ENCODE measurements at regions not wholly inside any gene's neighbourhood (a gene's known extent, or its start where the extent isn't known, plus 50 kb on each side); places are given as distances from the start of the nearest gene placed in this dataset.

DNA sequence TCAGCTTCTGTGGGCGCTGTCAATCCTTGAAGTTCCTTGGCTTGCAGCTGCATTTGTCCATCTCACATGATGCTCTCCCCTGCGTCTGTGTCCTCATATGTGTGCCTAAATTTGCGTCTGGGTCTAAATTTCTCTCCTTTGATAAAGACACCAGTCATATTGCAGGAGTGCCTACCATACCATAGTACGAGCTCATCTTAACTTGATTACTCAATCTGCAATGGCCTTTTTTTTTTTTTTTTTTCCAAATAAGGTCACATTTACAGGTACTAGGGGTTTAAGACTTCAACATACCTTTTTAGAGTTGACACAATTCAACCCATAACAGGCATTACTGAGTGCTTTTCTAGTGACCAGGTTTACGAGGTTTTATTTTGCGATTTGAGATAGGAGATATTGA lies 233.3 kb upstream of the TBX3 start:
- TF ChIP-seq, protein P1, sequence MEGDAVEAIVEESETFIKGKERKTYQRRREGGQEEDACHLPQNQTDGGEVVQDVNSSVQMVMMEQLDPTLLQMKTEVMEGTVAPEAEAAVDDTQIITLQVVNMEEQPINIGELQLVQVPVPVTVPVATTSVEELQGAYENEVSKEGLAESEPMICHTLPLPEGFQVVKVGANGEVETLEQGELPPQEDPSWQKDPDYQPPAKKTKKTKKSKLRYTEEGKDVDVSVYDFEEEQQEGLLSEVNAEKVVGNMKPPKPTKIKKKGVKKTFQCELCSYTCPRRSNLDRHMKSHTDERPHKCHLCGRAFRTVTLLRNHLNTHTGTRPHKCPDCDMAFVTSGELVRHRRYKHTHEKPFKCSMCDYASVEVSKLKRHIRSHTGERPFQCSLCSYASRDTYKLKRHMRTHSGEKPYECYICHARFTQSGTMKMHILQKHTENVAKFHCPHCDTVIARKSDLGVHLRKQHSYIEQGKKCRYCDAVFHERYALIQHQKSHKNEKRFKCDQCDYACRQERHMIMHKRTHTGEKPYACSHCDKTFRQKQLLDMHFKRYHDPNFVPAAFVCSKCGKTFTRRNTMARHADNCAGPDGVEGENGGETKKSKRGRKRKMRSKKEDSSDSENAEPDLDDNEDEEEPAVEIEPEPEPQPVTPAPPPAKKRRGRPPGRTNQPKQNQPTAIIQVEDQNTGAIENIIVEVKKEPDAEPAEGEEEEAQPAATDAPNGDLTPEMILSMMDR (IDR thresholded peaks at IDR 0.05) = no peak
- Histone ChIP-seq H3K27me3 (ENCODE audit: insufficient read depth in 3 of 3, low read length in 2 of 3) (peaks cover 0 to 2% (median 0%) of the 10 kb centered on the region in 3 donors), H3K27ac (no peak overlapping the region), H3K4me1 (no peaks in the 10 kb centered on the region), H3K9me3 (no peaks in the 10 kb centered on the region), H3K36me3 (ENCODE audit: insufficient read depth in 1 of 2, low read depth in 1 of 2) (no peaks in the 10 kb centered on the region), H3K4me3 (no peak overlapping the region)
- intact Hi-C loops (cut with DNase I) = no loop called here
- DNase-seq = no peak
- WGBS, 3 donors = 85 to 94% (median 87%) methylated on average over 6 of the region's 6 CpGs
- no peak for ATAC-seq

DNA sequence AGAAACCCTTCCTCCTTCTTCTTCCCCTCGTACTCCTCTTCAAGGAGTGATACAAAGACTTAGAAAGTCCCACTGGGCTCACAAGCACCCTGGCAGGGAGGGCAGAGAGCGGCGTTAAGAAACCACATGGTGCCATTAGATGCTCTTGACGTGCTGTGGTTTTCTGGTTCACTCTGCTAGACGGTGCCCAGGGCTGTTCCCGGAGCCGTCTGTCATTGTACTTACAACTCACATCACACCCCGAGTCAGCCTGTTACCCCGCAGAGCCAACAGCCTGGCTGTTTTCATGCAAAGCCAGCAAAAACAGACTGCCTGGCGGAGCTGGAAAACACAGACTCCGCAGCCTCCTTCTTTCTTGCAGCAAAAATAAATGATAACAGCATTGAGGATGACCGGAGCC lies 232.6 kb upstream of the TBX3 start:
- H3K4me1 ChIP-seq = no peaks in the 10 kb centered on the region
- H3K36me3 ChIP-seq (ENCODE audit: insufficient read depth in 1 of 2, low read depth in 1 of 2) = no peaks in the 10 kb centered on the region
- H3K27ac ChIP-seq = no peak overlapping the region
- TF ChIP-seq, protein P1 (IDR thresholded peaks at IDR 0.05) = no peak
- H3K4me3 ChIP-seq = no peak overlapping the region
- ATAC-seq = no peak
- intact Hi-C loops (cut with DNase I) = no loop called here
- peaks cover 0 to 2% (median 0%) of the 10 kb centered on the region in 3 donors for H3K27me3 ChIP-seq (ENCODE audit: insufficient read depth in 3 of 3, low read length in 2 of 3)
- WGBS, 3 donors = 72 to 82% (median 81%) methylated on average over 12 of the region's 12 CpGs
- H3K9me3 ChIP-seq = no peaks in the 10 kb centered on the region
- DNase-seq = no peak

DNA sequence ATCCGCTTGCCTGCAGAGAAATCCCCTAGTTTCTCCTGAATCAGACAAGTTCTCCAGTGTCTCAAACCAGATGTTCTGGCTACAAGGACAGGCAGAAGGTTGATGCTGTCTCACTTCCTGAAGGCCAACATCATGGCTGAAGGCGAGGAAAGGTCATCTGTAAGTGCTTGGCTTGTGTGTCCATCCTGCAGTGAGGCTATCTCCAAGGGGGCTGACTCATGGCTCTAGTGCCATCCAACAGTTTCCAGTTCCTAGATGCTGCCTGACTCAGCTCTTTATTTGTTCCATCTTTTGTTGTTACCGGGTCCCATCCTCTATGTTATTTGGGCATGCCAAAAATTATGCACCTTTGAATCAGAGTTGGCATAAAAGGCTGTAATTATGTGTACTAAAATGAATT lies 232.1 kb upstream of the TBX3 start:
- WGBS, 3 donors = 58 to 77% (median 66%) methylated on average over 3 of the region's 3 CpGs
- Histone ChIP-seq H3K4me1 (no peaks in the 10 kb centered on the region), H3K27ac (no peak overlapping the region), H3K4me3 (no peak overlapping the region), H3K9me3 (no peaks in the 10 kb centered on the region), H3K27me3 (ENCODE audit: insufficient read depth in 3 of 3, low read length in 2 of 3) (peaks cover 0 to 2% (median 0%) of the 10 kb centered on the region in 3 donors), H3K36me3 (ENCODE audit: insufficient read depth in 1 of 2, low read depth in 1 of 2) (no peaks in the 10 kb centered on the region)
- TF ChIP-seq, protein P1 (IDR thresholded peaks at IDR 0.05) = no peak
- intact Hi-C loops (cut with DNase I) = no loop called here
- ATAC-seq (no peak), DNase-seq (no peak)

DNA sequence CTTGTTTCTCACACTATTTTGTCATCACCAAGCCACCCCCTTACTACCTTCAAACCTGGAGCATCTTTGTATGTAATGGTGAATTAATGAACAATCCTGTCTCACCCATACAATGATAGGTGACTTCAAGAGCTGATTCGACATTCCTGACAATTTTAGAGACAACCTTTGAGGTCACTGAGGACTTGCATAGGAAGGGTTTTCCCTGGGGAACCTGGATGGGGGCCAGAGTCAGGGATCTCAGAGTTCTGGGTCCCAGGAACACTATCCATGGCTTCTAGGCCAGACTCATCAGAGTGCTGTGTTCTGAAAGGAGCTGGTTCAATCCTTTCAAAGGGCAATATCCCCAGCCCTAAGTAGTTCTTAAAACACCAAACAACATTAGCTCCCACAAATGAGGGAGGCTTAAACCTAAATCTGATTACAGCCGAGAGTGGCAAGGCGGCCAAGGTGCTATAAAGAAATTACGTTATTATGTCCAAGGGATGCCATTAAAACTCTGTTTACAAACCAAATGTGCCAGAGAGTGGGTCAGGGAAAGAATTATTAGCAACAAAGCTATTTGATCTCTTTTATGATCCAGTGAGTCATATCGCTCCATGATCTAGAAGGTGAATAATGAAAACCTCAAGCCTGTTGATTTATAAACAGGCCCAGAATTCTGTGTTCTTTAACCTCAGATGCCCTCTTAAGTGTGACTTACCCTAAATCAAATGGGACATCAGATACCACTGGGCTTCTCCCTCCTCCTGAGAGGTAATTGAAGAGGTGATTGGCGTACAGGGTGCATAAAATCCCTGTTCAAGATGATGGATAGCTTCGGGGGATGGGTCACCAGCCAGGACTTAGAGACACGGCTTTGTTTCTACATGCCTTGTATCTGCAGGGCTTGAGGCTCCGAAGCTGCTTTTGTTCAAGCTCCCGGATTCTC lies 230.2 kb upstream of the TBX3 start:
- no peak for DNase-seq
- ATAC-seq = peak; percentile 61 to 93 (median 79)
- H3K27me3 ChIP-seq (ENCODE audit: insufficient read depth in 3 of 3, low read length in 2 of 3) = peaks cover 0 to 2% (median 0%) of the 10 kb centered on the region in 3 donors
- H3K9me3 ChIP-seq = no peaks in the 10 kb centered on the region
- WGBS, 3 donors = 46 to 60% (median 54%) methylated on average over 10 of the region's 10 CpGs
- H3K36me3 ChIP-seq (ENCODE audit: insufficient read depth in 1 of 2, low read depth in 1 of 2) = no peaks in the 10 kb centered on the region
- H3K4me1 ChIP-seq = no peaks in the 10 kb centered on the region
- intact Hi-C loops (cut with DNase I) = loop anchor here in 1 of 2 donors (5.0 kb wide), 1 partner anchor 53 kb away; no protein-coding TSS in a partner anchor
- TF ChIP-seq, protein P1 (IDR thresholded peaks at IDR 0.05) = no peak
- no peak overlapping the region for H3K4me3 ChIP-seq
- H3K27ac ChIP-seq = peak overlapping the region; percentile 23

All from psoas muscle (tissue), 7 donors.